Activated CD8-positive, alpha-beta T cell treated with anti-CD3 and anti-CD28 coated beads for 36 hours (primary cell): ENCODE measurements at regions not wholly inside any gene's neighbourhood (a gene's known extent, or its start where the extent isn't known, plus 50 kb on each side); places are given as distances from the start of the nearest gene placed in this dataset.

Source experiments
- ATAC-seq: fragments of 200-7000 bp; cut with Tn5 transposase; one replicate; pipeline ENCODE4 v1.10.0; 2021; ENCODE audit warnings: mild to moderate bottlenecking, moderate library complexity
- CTCF ChIA-PET: fragments of 350-600 bp; sonication (Branson Sonifier 250); formaldehyde crosslinking; loops from one replicate; lab custom pipeline; 2021; ENCODE audit warnings: antibody characterized with exemption; lab: Charles Lee
- POLR2A ChIA-PET: fragments of 350-600 bp; sonication (Branson Sonifier 250); formaldehyde crosslinking; loops from one replicate; lab custom pipeline; 2021; ENCODE audit warnings: antibody characterized with exemption; lab: Charles Lee
- DNase-seq: peaks from one replicate; pipeline ENCODE4 v3.0.0-alpha.2; 2020
- H3K27ac Mint-ChIP-seq: one replicate; pipeline ENCODE4 v1.8.0; 2021; ENCODE audit warnings: mild to moderate bottlenecking, mixed read lengths
- H3K27me3 Mint-ChIP-seq: one replicate; pipeline ENCODE4 v1.8.0; 2021; ENCODE audit warnings: mixed read lengths
- H3K36me3 Mint-ChIP-seq: one replicate; pipeline ENCODE4 v1.8.0; 2021; ENCODE audit warnings: low read depth, mixed read lengths
- H3K4me1 Mint-ChIP-seq: one replicate; pipeline ENCODE4 v1.8.0; 2021; ENCODE audit warnings: low read depth, mixed read lengths
- H3K4me3 Mint-ChIP-seq: one replicate; pipeline ENCODE4 v1.8.0; 2021; ENCODE audit warnings: mild to moderate bottlenecking, moderate library complexity, mixed read lengths
- H3K9me3 Mint-ChIP-seq: one replicate; pipeline ENCODE4 v1.8.0; 2021; ENCODE audit warnings: mixed read lengths
- CTCF ChIP-seq: fragments of 200-600 bp; IDR thresholded peaks from one replicate; pipeline ENCODE4 v1.8.0; 2022; ENCODE audit warnings: antibody characterized with exemption, mild to moderate bottlenecking
- intact Hi-C: fragments of 100-400 bp; cut with micrococcal nuclease; formaldehyde crosslinking; loops from one replicate; pipeline ENCODE4 v1.10.0; 2022

GRCh38 chr15:55112706-55113105 is 84.0 kb downstream of the RSL24D1 start:
- H3K36me3 Mint-ChIP-seq: no peaks in the 10 kb centered on the region
- intact Hi-C loops: no loop called here
- no peaks in the 10 kb centered on the region for H3K27me3 Mint-ChIP-seq
- H3K27ac Mint-ChIP-seq: no peak overlapping the region
- H3K9me3 Mint-ChIP-seq: no peaks in the 10 kb centered on the region
- no peaks in the 10 kb centered on the region for H3K4me1 Mint-ChIP-seq
- H3K4me3 Mint-ChIP-seq: no peak overlapping the region
- ATAC-seq (no peak), DNase-seq (no peak)
- CTCF ChIA-PET: no interaction called here
- TF ChIP-seq CTCF: no peak
- POLR2A ChIA-PET: no interaction called here

- intact Hi-C loops: no loop called here
- TF ChIP-seq CTCF: no peak
- POLR2A ChIA-PET: no interaction called here
- H3K4me3 Mint-ChIP-seq: no peak overlapping the region
- no peaks in the 10 kb centered on the region for H3K36me3 Mint-ChIP-seq
- no peak overlapping the region for H3K27ac Mint-ChIP-seq
- CTCF ChIA-PET: no interaction called here
- H3K4me1 Mint-ChIP-seq: no peaks in the 10 kb centered on the region
- peaks cover 2% of the 10 kb centered on the region for H3K9me3 Mint-ChIP-seq
- no peak for ATAC-seq
- H3K27me3 Mint-ChIP-seq: no peaks in the 10 kb centered on the region
- no peak for DNase-seq
Observed at GRCh38 chr15:55110446-55110845, 86.3 kb downstream of the RSL24D1 start.

GRCh38 chr15:55108858-55109518 is 87.8 kb downstream of the RSL24D1 start:
- Mint-ChIP-seq H3K36me3 (no peaks in the 10 kb centered on the region), H3K4me3 (no peak overlapping the region), H3K27ac (no peak overlapping the region), H3K9me3 (peaks cover 2% of the 10 kb centered on the region), H3K27me3 (no peaks in the 10 kb centered on the region), H3K4me1 (no peaks in the 10 kb centered on the region)
- peak; percentile 79 for DNase-seq
- TF ChIP-seq CTCF: peak; percentile 92
- CTCF ChIA-PET: interaction anchor here (0.6 to 1.6 kb wide), 7 partner anchors 13 to 65 kb away, joined by 3 to 4 read pairs (median 3); no protein-coding TSS in a partner anchor
- POLR2A ChIA-PET: no interaction called here
- intact Hi-C loops: loop anchor here (5.0 kb wide), 1 partner anchor 1147 kb away; no protein-coding TSS in a partner anchor
- ATAC-seq: peak; percentile 49

- peaks cover 2% of the 10 kb centered on the region for H3K9me3 Mint-ChIP-seq
- no peak for ATAC-seq
- peaks cover 4% of the 10 kb centered on the region for H3K27me3 Mint-ChIP-seq
- H3K27ac Mint-ChIP-seq: no peak overlapping the region
- ChIA-PET POLR2A (no interaction called here), CTCF (interaction anchor here (0.7 to 1.6 kb wide), 6 partner anchors 14 to 64 kb away, joined by 3 to 4 read pairs (median 3); no protein-coding TSS in a partner anchor)
- no peak for TF ChIP-seq CTCF
- intact Hi-C loops: loop anchor here (5.0 kb wide), 1 partner anchor 1146 kb away; no protein-coding TSS in a partner anchor
- H3K4me1 Mint-ChIP-seq: no peaks in the 10 kb centered on the region
- DNase-seq: no peak
- H3K36me3 Mint-ChIP-seq: no peaks in the 10 kb centered on the region
- H3K4me3 Mint-ChIP-seq: no peak overlapping the region
Observed at GRCh38 chr15:55108448-55108847, 88.3 kb downstream of the RSL24D1 start.

GRCh38 chr15:55106155-55106554 is 90.6 kb downstream of the RSL24D1 start:
- ATAC-seq (no peak), DNase-seq (no peak)
- POLR2A ChIA-PET: no interaction called here
- no peaks in the 10 kb centered on the region for H3K4me1 Mint-ChIP-seq
- H3K4me3 Mint-ChIP-seq: no peak overlapping the region
- H3K36me3 Mint-ChIP-seq: no peaks in the 10 kb centered on the region
- peaks cover 5% of the 10 kb centered on the region for H3K27me3 Mint-ChIP-seq
- TF ChIP-seq CTCF: no peak
- CTCF ChIA-PET: no interaction called here
- H3K27ac Mint-ChIP-seq: no peak overlapping the region
- intact Hi-C loops: loop anchor here (5.0 kb wide), 1 partner anchor 1144 kb away; no protein-coding TSS in a partner anchor
- peaks cover 2% of the 10 kb centered on the region for H3K9me3 Mint-ChIP-seq
